WTC11 (cell line): ENCODE measurements at regions not wholly inside any gene's neighbourhood (a gene's known extent, or its start where the extent isn't known, plus 50 kb on each side); places are given as distances from the start of the nearest gene placed in this dataset.
"Not testable (repeated sequence)": the region's sequence is repeated elsewhere in the genome, so short reads cannot be mapped to it uniquely, and the experiment has no call there.

Experiments
- CREB1 ChIP-seq: sonication (generic); formaldehyde crosslinking; IDR thresholded peaks from 2 replicates; pipeline ENCODE4 v1.8.0; 2023; ENCODE audit warnings: mild to moderate bottlenecking, missing genetic modification reagents
- CTCF ChIP-seq: fragments of 200-600 bp; IDR thresholded peaks from 2 replicates; pipeline ENCODE4 v1.8.0; 2022; ENCODE audit warnings: antibody characterized with exemption
- GABPB1 ChIP-seq: sonication (generic); formaldehyde crosslinking; IDR thresholded peaks from 2 replicates; pipeline ENCODE4 v1.8.1; 2023; ENCODE audit warnings: mild to moderate bottlenecking, missing genetic modification reagents
- HMGXB4 ChIP-seq: sonication (generic); formaldehyde crosslinking; IDR thresholded peaks from 2 replicates; pipeline ENCODE4 v1.8.1; 2023; ENCODE audit warnings: mild to moderate bottlenecking, moderate library complexity, missing genetic modification reagents
- MAX ChIP-seq: sonication (generic); formaldehyde crosslinking; IDR thresholded peaks from 2 replicates; pipeline ENCODE4 v1.8.0; 2022; ENCODE audit warnings: mild to moderate bottlenecking, missing genetic modification reagents
- MLX ChIP-seq: sonication (generic); formaldehyde crosslinking; IDR thresholded peaks from 2 replicates; pipeline ENCODE4 v1.8.1; 2023; ENCODE audit warnings: mild to moderate bottlenecking, missing genetic modification reagents, moderate library complexity
- NR1H2 ChIP-seq: sonication (generic); formaldehyde crosslinking; IDR thresholded peaks from 2 replicates; pipeline ENCODE4 v1.9.0; 2021; ENCODE audit warnings: mild to moderate bottlenecking, moderate library complexity, missing genetic modification reagents
- NR3C1 ChIP-seq: sonication (generic); formaldehyde crosslinking; conservative IDR thresholded peaks from 2 replicates; pipeline ENCODE4 v1.8.1; 2023; ENCODE audit warnings: low read depth, mild to moderate bottlenecking, missing genetic modification reagents
- SMAD3 ChIP-seq: sonication (generic); formaldehyde crosslinking; IDR thresholded peaks from 2 replicates; pipeline ENCODE4 v1.8.0; 2022; ENCODE audit warnings: missing genetic modification reagents, mild to moderate bottlenecking, borderline replicate concordance
- ZBTB21 ChIP-seq: sonication (generic); formaldehyde crosslinking; IDR thresholded peaks from 2 replicates; pipeline ENCODE4 v1.8.1; 2023; ENCODE audit warnings: mild to moderate bottlenecking, missing genetic modification reagents, borderline replicate concordance
- ZNF396 ChIP-seq: fragments of 250-450 bp; sonication (Bioruptor Pico); IDR thresholded peaks from 2 replicates; pipeline ENCODE4 v1.8.0; 2021; ENCODE audit warnings: mild to moderate bottlenecking, moderate library complexity, borderline replicate concordance
- ZNF512 ChIP-seq: sonication (generic); formaldehyde crosslinking; IDR thresholded peaks from 2 replicates; pipeline ENCODE4 v1.8.1; 2022; ENCODE audit warnings: missing genetic modification reagents, borderline replicate concordance
- TF ChIP-seq, protein P1 (sequence below): sonication (generic); formaldehyde crosslinking; IDR thresholded peaks from 2 replicates; pipeline ENCODE4 v1.8.1; 2023; ENCODE audit warnings: mild to moderate bottlenecking, missing genetic modification reagents, moderate library complexity
- TF ChIP-seq, protein P2 (sequence below): sonication (generic); formaldehyde crosslinking; IDR thresholded peaks from 2 replicates; pipeline ENCODE4 v1.8.0; 2022; ENCODE audit warnings: missing genetic modification reagents

DNA sequence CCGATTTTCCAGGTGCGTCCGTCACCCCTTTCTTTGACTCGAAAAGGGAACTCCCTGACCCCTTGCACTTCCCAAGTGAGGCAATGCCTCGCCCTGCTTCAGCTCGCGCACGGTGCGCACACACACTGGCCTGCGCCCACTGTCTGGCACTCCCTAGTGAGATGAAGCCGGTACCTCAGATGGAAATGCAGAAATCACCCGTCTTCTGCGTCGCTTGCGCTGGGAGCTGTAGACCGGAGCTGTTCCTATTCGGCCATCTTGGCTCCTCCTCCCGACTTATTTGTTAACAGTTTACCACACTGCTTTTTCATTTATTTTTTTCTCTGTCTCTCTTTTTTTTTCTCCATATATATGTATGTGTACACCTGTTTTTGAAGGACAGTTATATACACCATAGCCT is 112.2 kb downstream of the MAD2L1 start:
- TF ChIP-seq CTCF; MAX (CRISPR knock-in tag); NR3C1; GABPB1 (CRISPR knock-in tag); SMAD3 (CRISPR knock-in tag); ZNF512 (CRISPR knock-in tag); NR1H2 (CRISPR knock-in tag); HMGXB4 (CRISPR knock-in tag); ZBTB21; MLX; ZNF396 (CRISPR knock-in tag); CREB1: not testable (repeated sequence)
- TF ChIP-seq, protein P1, sequence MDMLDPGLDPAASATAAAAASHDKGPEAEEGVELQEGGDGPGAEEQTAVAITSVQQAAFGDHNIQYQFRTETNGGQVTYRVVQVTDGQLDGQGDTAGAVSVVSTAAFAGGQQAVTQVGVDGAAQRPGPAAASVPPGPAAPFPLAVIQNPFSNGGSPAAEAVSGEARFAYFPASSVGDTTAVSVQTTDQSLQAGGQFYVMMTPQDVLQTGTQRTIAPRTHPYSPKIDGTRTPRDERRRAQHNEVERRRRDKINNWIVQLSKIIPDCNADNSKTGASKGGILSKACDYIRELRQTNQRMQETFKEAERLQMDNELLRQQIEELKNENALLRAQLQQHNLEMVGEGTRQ (CRISPR knock-in tag), result not testable (repeated sequence)
- TF ChIP-seq, protein P2, sequence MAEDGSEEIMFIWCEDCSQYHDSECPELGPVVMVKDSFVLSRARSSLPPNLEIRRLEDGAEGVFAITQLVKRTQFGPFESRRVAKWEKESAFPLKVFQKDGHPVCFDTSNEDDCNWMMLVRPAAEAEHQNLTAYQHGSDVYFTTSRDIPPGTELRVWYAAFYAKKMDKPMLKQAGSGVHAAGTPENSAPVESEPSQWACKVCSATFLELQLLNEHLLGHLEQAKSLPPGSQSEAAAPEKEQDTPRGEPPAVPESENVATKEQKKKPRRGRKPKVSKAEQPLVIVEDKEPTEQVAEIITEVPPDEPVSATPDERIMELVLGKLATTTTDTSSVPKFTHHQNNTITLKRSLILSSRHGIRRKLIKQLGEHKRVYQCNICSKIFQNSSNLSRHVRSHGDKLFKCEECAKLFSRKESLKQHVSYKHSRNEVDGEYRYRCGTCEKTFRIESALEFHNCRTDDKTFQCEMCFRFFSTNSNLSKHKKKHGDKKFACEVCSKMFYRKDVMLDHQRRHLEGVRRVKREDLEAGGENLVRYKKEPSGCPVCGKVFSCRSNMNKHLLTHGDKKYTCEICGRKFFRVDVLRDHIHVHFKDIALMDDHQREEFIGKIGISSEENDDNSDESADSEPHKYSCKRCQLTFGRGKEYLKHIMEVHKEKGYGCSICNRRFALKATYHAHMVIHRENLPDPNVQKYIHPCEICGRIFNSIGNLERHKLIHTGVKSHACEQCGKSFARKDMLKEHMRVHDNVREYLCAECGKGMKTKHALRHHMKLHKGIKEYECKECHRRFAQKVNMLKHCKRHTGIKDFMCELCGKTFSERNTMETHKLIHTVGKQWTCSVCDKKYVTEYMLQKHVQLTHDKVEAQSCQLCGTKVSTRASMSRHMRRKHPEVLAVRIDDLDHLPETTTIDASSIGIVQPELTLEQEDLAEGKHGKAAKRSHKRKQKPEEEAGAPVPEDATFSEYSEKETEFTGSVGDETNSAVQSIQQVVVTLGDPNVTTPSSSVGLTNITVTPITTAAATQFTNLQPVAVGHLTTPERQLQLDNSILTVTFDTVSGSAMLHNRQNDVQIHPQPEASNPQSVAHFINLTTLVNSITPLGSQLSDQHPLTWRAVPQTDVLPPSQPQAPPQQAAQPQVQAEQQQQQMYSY, result not testable (repeated sequence)
